GM21526 (cell line): ENCODE measurements at regions not wholly inside any gene's neighbourhood (a gene's known extent, or its start where the extent isn't known, plus 50 kb on each side); places are given as distances from the start of the nearest gene placed in this dataset.

Source experiments
- ATAC-seq: cut with Tn5 transposase; IDR thresholded peaks from one replicate; pipeline ENCODE4 v1.9.1; 2021; ENCODE audit warnings: moderate library complexity; ENCODE audit not compliant: unreplicated experiment, low FRiP score

GRCh38 chr5:117302473-117302872 is 727.9 kb upstream of the SEMA6A start:
- no peak for ATAC-seq

- no peak for ATAC-seq
Measured at GRCh38 chr5:117299936-117300328, 725.3 kb upstream of the SEMA6A start.

GRCh38 chr5:117299224-117299935 is 724.8 kb upstream of the SEMA6A start:
- ATAC-seq: no peak

GRCh38 chr5:117296872-117297271 is 722.2 kb upstream of the SEMA6A start:
- no peak for ATAC-seq

- no peak for ATAC-seq
Measured at GRCh38 chr5:117295941-117296340, 721.3 kb upstream of the SEMA6A start.

GRCh38 chr5:117286813-117287212 is 712.2 kb upstream of the SEMA6A start:
- no peak for ATAC-seq

GRCh38 chr5:117271656-117272055 is 697.0 kb upstream of the SEMA6A start:
- no peak for ATAC-seq

- no peak for ATAC-seq
Measured at GRCh38 chr5:117266280-117266679, 691.7 kb upstream of the SEMA6A start.

GRCh38 chr5:117263231-117263630 is 688.6 kb upstream of the SEMA6A start:
- ATAC-seq: no peak

GRCh38 chr5:117262572-117263131 is 688.0 kb upstream of the SEMA6A start:
- no peak for ATAC-seq

GRCh38 chr5:117261948-117262571 is 687.4 kb upstream of the SEMA6A start:
- no peak for ATAC-seq

- no peak for ATAC-seq
Measured at GRCh38 chr5:117255211-117256027, 680.8 kb upstream of the SEMA6A start.

- ATAC-seq: no peak
Measured at GRCh38 chr5:117252566-117252965, 677.9 kb upstream of the SEMA6A start.

GRCh38 chr5:117249086-117249815 is 674.6 kb upstream of the SEMA6A start:
- no peak for ATAC-seq

GRCh38 chr5:117246424-117246823 is 671.8 kb upstream of the SEMA6A start:
- no peak for ATAC-seq

- no peak for ATAC-seq
Measured at GRCh38 chr5:117245130-117245529, 670.5 kb upstream of the SEMA6A start.

GRCh38 chr5:117242028-117242427 is 667.4 kb upstream of the SEMA6A start:
- no peak for ATAC-seq

- ATAC-seq: no peak
Measured at GRCh38 chr5:117236941-117237340, 662.3 kb upstream of the SEMA6A start.

- no peak for ATAC-seq
Measured at GRCh38 chr5:117235786-117236185, 661.2 kb upstream of the SEMA6A start.

- ATAC-seq: no peak
Measured at GRCh38 chr5:117230375-117230774, 655.8 kb upstream of the SEMA6A start.

GRCh38 chr5:117220730-117221129 is 646.1 kb upstream of the SEMA6A start:
- no peak for ATAC-seq
